ENCODE measurements at regions not wholly inside any gene's neighbourhood (a gene's known extent, or its start where the extent isn't known, plus 50 kb on each side); places are given as distances from the start of the nearest gene placed in this dataset.

DNA sequence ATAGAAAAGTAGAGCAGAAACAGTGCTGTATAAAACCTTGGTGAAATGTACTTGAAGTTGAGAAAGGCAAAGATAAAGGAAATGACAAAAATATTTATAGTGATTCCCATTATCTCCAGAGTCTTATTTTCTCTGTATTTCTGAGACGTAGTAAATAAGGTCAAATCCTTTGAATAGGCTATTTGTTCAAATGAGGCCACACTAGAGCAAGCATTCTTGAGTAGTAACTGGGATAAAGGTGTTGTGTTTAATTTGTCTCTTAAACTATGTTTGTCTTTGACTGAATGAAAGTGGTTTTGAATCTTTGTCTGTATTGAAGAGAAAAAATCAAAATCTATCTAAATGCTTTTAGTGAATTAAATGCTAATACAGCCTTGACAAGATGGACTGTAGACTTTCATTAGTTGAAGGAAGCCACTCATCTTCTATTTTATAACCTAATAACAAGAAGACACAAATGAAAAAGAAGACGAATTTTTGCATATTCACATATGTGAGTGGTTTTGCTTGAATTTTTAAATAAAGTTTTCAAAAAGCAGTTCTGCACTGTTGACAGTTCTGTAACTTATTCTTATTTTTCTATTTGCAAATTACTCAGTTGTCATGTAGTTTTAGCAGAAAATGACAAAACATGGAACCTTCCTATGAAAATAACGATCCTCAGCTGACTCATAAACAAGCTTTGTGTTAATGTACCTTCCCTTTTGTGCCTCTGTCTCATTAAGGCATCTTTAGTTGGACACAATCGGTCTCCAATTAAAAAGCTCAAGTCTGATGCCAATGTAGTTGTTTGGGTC is 94.8 kb upstream of the PCDH18 start:
- ChIA-PET POLR2A (no interaction called here), CTCF (interaction anchor here (1.2 to 1.3 kb wide), 2 partner anchors 13 to 503 kb away, joined by 3 read pairs; no protein-coding TSS in a partner anchor)
- no peak for DNase-seq
- H2AFZ ChIP-seq (ENCODE audit: low read depth): no peak overlapping the region
- no peak overlapping the region for H3K4me2 ChIP-seq
- TF ChIP-seq, protein P1, sequence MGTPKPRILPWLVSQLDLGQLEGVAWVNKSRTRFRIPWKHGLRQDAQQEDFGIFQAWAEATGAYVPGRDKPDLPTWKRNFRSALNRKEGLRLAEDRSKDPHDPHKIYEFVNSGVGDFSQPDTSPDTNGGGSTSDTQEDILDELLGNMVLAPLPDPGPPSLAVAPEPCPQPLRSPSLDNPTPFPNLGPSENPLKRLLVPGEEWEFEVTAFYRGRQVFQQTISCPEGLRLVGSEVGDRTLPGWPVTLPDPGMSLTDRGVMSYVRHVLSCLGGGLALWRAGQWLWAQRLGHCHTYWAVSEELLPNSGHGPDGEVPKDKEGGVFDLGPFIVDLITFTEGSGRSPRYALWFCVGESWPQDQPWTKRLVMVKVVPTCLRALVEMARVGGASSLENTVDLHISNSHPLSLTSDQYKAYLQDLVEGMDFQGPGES (IDR thresholded peaks at IDR 0.05; ENCODE audit: low read depth, low read length): no peak
- TF ChIP-seq SIN3A (IDR thresholded peaks at IDR 0.05; ENCODE audit: borderline replicate concordance, low read depth, low read length) (no peak), YY1 (IDR thresholded peaks at IDR 0.05; ENCODE audit: low read depth) (no peak), POLR2AphosphoS5 (IDR thresholded peaks at IDR 0.05; ENCODE audit: low read depth, low read length) (no peak), RCOR1 (IDR thresholded peaks at IDR 0.05; ENCODE audit: low read length) (no peak), GABPA (IDR thresholded peaks at IDR 0.05; ENCODE audit: low read depth) (no peak), SMC3 (IDR thresholded peaks at IDR 0.05; ENCODE audit: low read depth, low read length) (no peak), RXRA (IDR thresholded peaks at IDR 0.05; ENCODE audit: borderline replicate concordance, low read depth) (no peak), RAD21 (IDR thresholded peaks at IDR 0.05; ENCODE audit: low read length) (no peak), TCF12 (IDR thresholded peaks at IDR 0.05) (no peak), JUND (IDR thresholded peaks at IDR 0.05) (no peak), MEF2A (IDR thresholded peaks at IDR 0.05; ENCODE audit: borderline replicate concordance, low read depth) (no peak), FOSL2 (IDR thresholded peaks at IDR 0.05; ENCODE audit: borderline replicate concordance, low read depth) (no peak), FOXM1 (IDR thresholded peaks at IDR 0.05; ENCODE audit: low read depth) (no peak)
- TF ChIP-seq, protein P2, sequence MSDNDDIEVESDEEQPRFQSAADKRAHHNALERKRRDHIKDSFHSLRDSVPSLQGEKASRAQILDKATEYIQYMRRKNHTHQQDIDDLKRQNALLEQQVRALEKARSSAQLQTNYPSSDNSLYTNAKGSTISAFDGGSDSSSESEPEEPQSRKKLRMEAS (IDR thresholded peaks at IDR 0.05; ENCODE audit: low read depth): no peak
- TF ChIP-seq, protein P3, sequence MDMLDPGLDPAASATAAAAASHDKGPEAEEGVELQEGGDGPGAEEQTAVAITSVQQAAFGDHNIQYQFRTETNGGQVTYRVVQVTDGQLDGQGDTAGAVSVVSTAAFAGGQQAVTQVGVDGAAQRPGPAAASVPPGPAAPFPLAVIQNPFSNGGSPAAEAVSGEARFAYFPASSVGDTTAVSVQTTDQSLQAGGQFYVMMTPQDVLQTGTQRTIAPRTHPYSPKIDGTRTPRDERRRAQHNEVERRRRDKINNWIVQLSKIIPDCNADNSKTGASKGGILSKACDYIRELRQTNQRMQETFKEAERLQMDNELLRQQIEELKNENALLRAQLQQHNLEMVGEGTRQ (IDR thresholded peaks at IDR 0.05; ENCODE audit: borderline replicate concordance, low read depth, low read length): no peak
- TF ChIP-seq, protein P4, sequence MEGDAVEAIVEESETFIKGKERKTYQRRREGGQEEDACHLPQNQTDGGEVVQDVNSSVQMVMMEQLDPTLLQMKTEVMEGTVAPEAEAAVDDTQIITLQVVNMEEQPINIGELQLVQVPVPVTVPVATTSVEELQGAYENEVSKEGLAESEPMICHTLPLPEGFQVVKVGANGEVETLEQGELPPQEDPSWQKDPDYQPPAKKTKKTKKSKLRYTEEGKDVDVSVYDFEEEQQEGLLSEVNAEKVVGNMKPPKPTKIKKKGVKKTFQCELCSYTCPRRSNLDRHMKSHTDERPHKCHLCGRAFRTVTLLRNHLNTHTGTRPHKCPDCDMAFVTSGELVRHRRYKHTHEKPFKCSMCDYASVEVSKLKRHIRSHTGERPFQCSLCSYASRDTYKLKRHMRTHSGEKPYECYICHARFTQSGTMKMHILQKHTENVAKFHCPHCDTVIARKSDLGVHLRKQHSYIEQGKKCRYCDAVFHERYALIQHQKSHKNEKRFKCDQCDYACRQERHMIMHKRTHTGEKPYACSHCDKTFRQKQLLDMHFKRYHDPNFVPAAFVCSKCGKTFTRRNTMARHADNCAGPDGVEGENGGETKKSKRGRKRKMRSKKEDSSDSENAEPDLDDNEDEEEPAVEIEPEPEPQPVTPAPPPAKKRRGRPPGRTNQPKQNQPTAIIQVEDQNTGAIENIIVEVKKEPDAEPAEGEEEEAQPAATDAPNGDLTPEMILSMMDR (IDR thresholded peaks at IDR 0.05): no peak
- TF ChIP-seq, protein P5, sequence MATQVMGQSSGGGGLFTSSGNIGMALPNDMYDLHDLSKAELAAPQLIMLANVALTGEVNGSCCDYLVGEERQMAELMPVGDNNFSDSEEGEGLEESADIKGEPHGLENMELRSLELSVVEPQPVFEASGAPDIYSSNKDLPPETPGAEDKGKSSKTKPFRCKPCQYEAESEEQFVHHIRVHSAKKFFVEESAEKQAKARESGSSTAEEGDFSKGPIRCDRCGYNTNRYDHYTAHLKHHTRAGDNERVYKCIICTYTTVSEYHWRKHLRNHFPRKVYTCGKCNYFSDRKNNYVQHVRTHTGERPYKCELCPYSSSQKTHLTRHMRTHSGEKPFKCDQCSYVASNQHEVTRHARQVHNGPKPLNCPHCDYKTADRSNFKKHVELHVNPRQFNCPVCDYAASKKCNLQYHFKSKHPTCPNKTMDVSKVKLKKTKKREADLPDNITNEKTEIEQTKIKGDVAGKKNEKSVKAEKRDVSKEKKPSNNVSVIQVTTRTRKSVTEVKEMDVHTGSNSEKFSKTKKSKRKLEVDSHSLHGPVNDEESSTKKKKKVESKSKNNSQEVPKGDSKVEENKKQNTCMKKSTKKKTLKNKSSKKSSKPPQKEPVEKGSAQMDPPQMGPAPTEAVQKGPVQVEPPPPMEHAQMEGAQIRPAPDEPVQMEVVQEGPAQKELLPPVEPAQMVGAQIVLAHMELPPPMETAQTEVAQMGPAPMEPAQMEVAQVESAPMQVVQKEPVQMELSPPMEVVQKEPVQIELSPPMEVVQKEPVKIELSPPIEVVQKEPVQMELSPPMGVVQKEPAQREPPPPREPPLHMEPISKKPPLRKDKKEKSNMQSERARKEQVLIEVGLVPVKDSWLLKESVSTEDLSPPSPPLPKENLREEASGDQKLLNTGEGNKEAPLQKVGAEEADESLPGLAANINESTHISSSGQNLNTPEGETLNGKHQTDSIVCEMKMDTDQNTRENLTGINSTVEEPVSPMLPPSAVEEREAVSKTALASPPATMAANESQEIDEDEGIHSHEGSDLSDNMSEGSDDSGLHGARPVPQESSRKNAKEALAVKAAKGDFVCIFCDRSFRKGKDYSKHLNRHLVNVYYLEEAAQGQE (IDR thresholded peaks at IDR 0.05; ENCODE audit: low read depth, low read length): no peak
- H3F3A ChIP-seq (replicated peaks; ENCODE audit: insufficient read depth): no peaks in the 10 kb centered on the region
- 76% methylated on average over 4 of the region's 4 CpGs for WGBS (ENCODE audit: low lambda C conversion rate)
- H3K27me3 ChIP-seq (ENCODE audit: insufficient read depth): no peaks in the 10 kb centered on the region
- H3K9ac ChIP-seq: no peak overlapping the region
- H3K79me2 ChIP-seq (ENCODE audit: insufficient read depth): no peaks in the 10 kb centered on the region
- no peaks in the 10 kb centered on the region for H3K9me3 ChIP-seq
- no peaks in the 10 kb centered on the region for H3K9me2 ChIP-seq
- no peaks in the 10 kb centered on the region for H4K20me1 ChIP-seq (ENCODE audit: insufficient read depth)
- H3K36me3 ChIP-seq (replicated peaks in 1 of 2; ENCODE audit: control insufficient read depth in 1 of 2, insufficient read depth in 2 of 2, low read length in 1 of 2): no peaks in the 10 kb centered on the region
- no peak overlapping the region for H3K27ac ChIP-seq (ENCODE audit: low read depth in 2 of 2, low read length in 1 of 2)
- no peak overlapping the region for H3K4me3 ChIP-seq (ENCODE audit: low read depth in 2 of 2, low read length in 1 of 2)
- H3K4me1 ChIP-seq (ENCODE audit: control insufficient read depth in 1 of 2, insufficient read depth in 2 of 2, low read depth in 1 of 2, low read length in 1 of 2): no peaks in the 10 kb centered on the region; a peak in 1 of 4 replicates
